Testis (tissue), 2 donors: ENCODE measurements at regions not wholly inside any gene's neighbourhood (a gene's known extent, or its start where the extent isn't known, plus 50 kb on each side); places are given as distances from the start of the nearest gene placed in this dataset.

Experiments used
- CTCF ChIP-seq, 3 experiments: fragments of 450-650 bp in 2 of 3; fragments of 200-600 bp in 1 of 3; sonication (generic) in 1 of 3; IDR thresholded peaks; one replicate each; pipeline ENCODE4 v1.5.1; 2016 to 2019; ENCODE audit warnings: antibody characterized with exemption in 3 of 3, mild to moderate bottlenecking in 2 of 3, moderate library complexity in 1 of 3
- POLR2A ChIP-seq: fragments of 450-650 bp; IDR thresholded peaks from one replicate; pipeline ENCODE4 v1.6.1; 2017; ENCODE audit warnings: antibody characterized with exemption, mild to moderate bottlenecking, moderate library complexity

- TF ChIP-seq CTCF (IDR thresholded peaks at IDR 0.05), result no peak
- TF ChIP-seq POLR2A, result no peak
Observed at GRCh38 chr6:92822222-92822621, 597.1 kb downstream of the EPHA7 start.
